ENCODE measurements at regions not wholly inside any gene's neighbourhood (a gene's known extent, or its start where the extent isn't known, plus 50 kb on each side); places are given as distances from the start of the nearest gene placed in this dataset.
A peak's percentile ranks its signal among the peaks of the same experiment; 100 is the strongest.

DNA sequence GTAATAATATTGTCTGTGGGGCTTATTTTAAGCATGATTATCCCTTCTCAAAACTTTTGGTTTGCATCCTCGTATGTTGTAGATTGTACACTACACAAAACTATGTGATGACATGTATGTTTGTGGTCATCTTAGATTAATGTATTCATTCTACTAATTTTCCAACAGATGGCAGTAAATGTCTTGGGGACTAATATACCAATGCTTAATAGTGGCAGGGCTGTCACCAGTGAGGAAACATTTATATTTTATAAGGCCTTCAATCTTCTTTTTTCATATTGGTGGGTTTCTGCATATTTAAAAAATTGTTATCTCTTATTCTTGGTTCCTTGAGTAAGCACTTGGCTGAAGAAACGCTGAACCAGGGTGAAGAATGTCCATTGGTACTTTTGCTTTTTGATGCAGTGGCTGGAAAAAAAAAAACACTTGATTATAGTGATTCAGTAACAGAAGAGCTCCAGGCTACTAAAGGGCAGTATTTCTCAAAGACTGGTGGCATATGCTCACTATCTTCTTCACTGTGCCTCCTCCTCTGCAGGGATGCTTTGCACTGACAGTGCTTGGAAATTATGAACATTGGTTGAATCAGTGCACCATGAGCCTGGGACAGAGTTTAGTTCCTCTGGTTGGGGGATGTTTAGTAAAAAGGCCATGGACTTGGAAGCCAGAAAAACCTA, 530.3 kb downstream of the RASEF start:
- no peak for TF ChIP-seq ZNF175 (tag by site-specific recombination; IDR thresholded peaks at IDR 0.05)
- TF ChIP-seq ZNF654 (tag by site-specific recombination; IDR thresholded peaks at IDR 0.05; ENCODE audit: low read depth): peak; percentile 45
- TF ChIP-seq SCRT2 (tag by site-specific recombination; IDR thresholded peaks at IDR 0.05): no peak
- no peak for TF ChIP-seq FEZF1 (tag by site-specific recombination; IDR thresholded peaks at IDR 0.05)
- TF ChIP-seq, protein P1, sequence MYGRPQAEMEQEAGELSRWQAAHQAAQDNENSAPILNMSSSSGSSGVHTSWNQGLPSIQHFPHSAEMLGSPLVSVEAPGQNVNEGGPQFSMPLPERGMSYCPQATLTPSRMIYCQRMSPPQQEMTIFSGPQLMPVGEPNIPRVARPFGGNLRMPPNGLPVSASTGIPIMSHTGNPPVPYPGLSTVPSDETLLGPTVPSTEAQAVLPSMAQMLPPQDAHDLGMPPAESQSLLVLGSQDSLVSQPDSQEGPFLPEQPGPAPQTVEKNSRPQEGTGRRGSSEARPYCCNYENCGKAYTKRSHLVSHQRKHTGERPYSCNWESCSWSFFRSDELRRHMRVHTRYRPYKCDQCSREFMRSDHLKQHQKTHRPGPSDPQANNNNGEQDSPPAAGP (tag by site-specific recombination; IDR thresholded peaks at IDR 0.05): no peak
- no peak for TF ChIP-seq BCL11B (tag by site-specific recombination; IDR thresholded peaks at IDR 0.05; ENCODE audit: low read depth)
- Histone ChIP-seq H3K36me3 (ENCODE audit: control insufficient read depth in 2 of 2, insufficient read depth in 1 of 2, low read length in 2 of 2) (no peaks in the 10 kb centered on the region), H3K27ac (ENCODE audit: extremely low read depth, low read depth, low read length) (no peak overlapping the region), H3K9me3 (ENCODE audit: control insufficient read depth, insufficient read depth, low read depth, low read length) (no peaks in the 10 kb centered on the region), H3K4me3 (ENCODE audit: low read depth, low read length) (no peak overlapping the region), H3K4me1 (ENCODE audit: control insufficient read depth, insufficient read depth, low read length) (no peaks in the 10 kb centered on the region)
- ChIA-PET CTCF (interaction anchor here (0.6 to 5.6 kb wide), 20 partner anchors 16 to 1854 kb away, joined by 3 to 83 read pairs (median 4); no protein-coding TSS in a partner anchor), POLR2A (interaction anchor here (1.8 kb wide), 1 partner anchor 43 kb away, joined by 5 read pairs; no protein-coding TSS in a partner anchor)

DNA sequence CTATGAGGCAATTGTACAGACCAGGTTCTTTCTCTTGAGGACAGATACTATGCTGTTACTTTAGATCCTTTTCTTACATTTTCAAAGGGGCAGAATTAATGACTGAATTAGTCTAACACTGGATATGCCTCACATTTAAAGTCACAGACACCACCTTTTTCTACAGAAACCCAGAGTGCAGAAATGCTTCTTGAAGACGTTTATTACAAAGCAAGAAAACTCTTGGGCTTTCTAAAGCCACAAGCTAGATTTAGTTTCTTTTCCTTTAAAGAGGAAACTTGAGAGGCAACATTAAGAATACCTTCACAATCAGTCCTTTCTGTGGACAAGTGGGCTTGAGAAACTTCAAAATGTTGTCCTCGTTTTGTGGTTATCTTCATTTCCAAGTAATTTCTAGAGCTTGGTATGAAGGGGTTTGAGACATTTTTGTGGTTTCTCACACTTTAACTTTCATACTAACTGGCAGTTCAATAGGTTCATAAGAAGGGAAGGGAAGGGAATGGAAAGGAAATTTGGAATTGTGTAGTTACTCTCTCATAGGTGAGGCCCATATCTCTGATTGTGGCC, 527.4 kb downstream of the RASEF start:
- Histone ChIP-seq H3K27ac (ENCODE audit: extremely low read depth, low read depth, low read length) (no peak overlapping the region), H3K36me3 (ENCODE audit: control insufficient read depth in 2 of 2, insufficient read depth in 1 of 2, low read length in 2 of 2) (no peaks in the 10 kb centered on the region), H3K9me3 (ENCODE audit: control insufficient read depth, insufficient read depth, low read depth, low read length) (no peaks in the 10 kb centered on the region), H3K4me3 (ENCODE audit: low read depth, low read length) (no peak overlapping the region), H3K4me1 (ENCODE audit: control insufficient read depth, insufficient read depth, low read length) (peaks cover 3% of the 10 kb centered on the region; the same call in 1 of the 2 replicates)
- ChIA-PET CTCF (interaction anchor here (0.7 to 5.6 kb wide), 3 partner anchors 46 to 1001 kb away, joined by 3 to 83 read pairs (median 6); no protein-coding TSS in a partner anchor), POLR2A (no interaction called here)
- no peak for TF ChIP-seq ZNF404 (tag by site-specific recombination; IDR thresholded peaks at IDR 0.05)
- no peak for TF ChIP-seq HOXD13 (CRISPR knock-in tag; IDR thresholded peaks at IDR 0.05; ENCODE audit: borderline replicate concordance)
- no peak for TF ChIP-seq GLIS2 (tag by site-specific recombination; IDR thresholded peaks at IDR 0.05)
- TF ChIP-seq ZNF558 (tag by site-specific recombination; IDR thresholded peaks at IDR 0.05): no peak
- TF ChIP-seq, protein P2, sequence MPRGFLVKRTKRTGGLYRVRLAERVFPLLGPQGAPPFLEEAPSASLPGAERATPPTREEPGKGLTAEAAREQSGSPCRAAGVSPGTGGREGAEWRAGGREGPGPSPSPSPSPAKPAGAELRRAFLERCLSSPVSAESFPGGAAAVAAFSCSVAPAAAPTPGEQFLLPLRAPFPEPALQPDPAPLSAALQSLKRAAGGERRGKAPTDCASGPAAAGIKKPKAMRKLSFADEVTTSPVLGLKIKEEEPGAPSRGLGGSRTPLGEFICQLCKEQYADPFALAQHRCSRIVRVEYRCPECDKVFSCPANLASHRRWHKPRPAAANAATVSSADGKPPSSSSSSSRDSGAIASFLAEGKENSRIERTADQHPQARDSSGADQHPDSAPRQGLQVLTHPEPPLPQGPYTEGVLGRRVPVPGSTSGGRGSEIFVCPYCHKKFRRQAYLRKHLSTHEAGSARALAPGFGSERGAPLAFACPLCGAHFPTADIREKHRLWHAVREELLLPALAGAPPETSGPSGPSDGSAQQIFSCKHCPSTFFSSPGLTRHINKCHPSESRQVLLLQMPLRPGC (tag by site-specific recombination; IDR thresholded peaks at IDR 0.05): no peak
- TF ChIP-seq OVOL3 (tag by site-specific recombination; IDR thresholded peaks at IDR 0.05): no peak
- TF ChIP-seq FEZF1 (tag by site-specific recombination; IDR thresholded peaks at IDR 0.05): no peak
- TF ChIP-seq ZNF837 (tag by site-specific recombination; IDR thresholded peaks at IDR 0.05): no peak
- no peak for TF ChIP-seq SCRT1 (tag by site-specific recombination; IDR thresholded peaks at IDR 0.05; ENCODE audit: borderline replicate concordance)
- TF ChIP-seq ZNF121 (tag by site-specific recombination; IDR thresholded peaks at IDR 0.05): no peak
- no peak for TF ChIP-seq ZNF266 (tag by site-specific recombination; IDR thresholded peaks at IDR 0.05; ENCODE audit: low read depth)
- TF ChIP-seq ZNF114 (tag by site-specific recombination; IDR thresholded peaks at IDR 0.05): no peak
- TF ChIP-seq ZNF335 (tag by site-specific recombination; conservative IDR thresholded peaks at IDR 0.05): no peak

DNA sequence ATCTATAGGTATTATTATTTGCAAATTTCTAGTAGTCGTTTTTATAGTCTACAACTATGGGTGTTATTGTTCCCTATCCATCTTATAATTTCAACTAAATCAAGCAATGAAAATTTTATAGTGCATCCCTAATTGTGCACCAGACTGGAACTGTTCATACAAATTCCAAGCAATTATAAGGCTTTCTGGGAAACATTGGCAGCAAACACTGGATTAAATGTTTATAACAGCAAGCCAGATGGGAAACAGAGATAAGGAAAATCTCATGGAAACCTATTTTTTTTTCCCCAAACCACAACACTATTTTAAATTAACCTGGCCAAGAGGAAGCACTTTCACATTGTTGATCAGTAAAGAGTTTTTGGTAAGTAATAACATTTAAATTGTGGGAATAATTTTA, 524.3 kb downstream of the RASEF start:
- H3K27ac ChIP-seq (ENCODE audit: extremely low read depth, low read depth, low read length): peak overlapping the region; percentile 12; the same call in 1 of the 2 replicates
- no peaks in the 10 kb centered on the region for H3K9me3 ChIP-seq (ENCODE audit: control insufficient read depth, insufficient read depth, low read depth, low read length)
- H3K4me1 ChIP-seq (ENCODE audit: control insufficient read depth, insufficient read depth, low read length): peaks cover 3% of the 10 kb centered on the region; the same call in 1 of the 2 replicates
- CTCF ChIA-PET: interaction anchor here (0.8 to 1.9 kb wide), 3 partner anchors 10 to 265 kb away, joined by 3 to 5 read pairs (median 3); no protein-coding TSS in a partner anchor
- no peaks in the 10 kb centered on the region for H3K36me3 ChIP-seq (ENCODE audit: control insufficient read depth in 2 of 2, insufficient read depth in 1 of 2, low read length in 2 of 2)
- POLR2A ChIA-PET: no interaction called here
- H3K4me3 ChIP-seq (ENCODE audit: low read depth, low read length): no peak overlapping the region
- TF ChIP-seq, protein P3, sequence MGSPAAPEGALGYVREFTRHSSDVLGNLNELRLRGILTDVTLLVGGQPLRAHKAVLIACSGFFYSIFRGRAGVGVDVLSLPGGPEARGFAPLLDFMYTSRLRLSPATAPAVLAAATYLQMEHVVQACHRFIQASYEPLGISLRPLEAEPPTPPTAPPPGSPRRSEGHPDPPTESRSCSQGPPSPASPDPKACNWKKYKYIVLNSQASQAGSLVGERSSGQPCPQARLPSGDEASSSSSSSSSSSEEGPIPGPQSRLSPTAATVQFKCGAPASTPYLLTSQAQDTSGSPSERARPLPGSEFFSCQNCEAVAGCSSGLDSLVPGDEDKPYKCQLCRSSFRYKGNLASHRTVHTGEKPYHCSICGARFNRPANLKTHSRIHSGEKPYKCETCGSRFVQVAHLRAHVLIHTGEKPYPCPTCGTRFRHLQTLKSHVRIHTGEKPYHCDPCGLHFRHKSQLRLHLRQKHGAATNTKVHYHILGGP (tag by site-specific recombination; IDR thresholded peaks at IDR 0.05): peak; percentile 33; the same call in 1 of the 2 replicates
- TF ChIP-seq ZBTB17 (tag by site-specific recombination; IDR thresholded peaks at IDR 0.05) (no peak), ZNF654 (tag by site-specific recombination; IDR thresholded peaks at IDR 0.05; ENCODE audit: low read depth) (no peak), ZNF530 (tag by site-specific recombination; IDR thresholded peaks at IDR 0.05; ENCODE audit: low read depth) (no peak), HOXD13 (CRISPR knock-in tag; IDR thresholded peaks at IDR 0.05; ENCODE audit: borderline replicate concordance) (peak; percentile 51; the same call in 1 of the 2 replicates), SP2 (tag by site-specific recombination; IDR thresholded peaks at IDR 0.05) (no peak), ZNF785 (tag by site-specific recombination; IDR thresholded peaks at IDR 0.05) (no peak), MYNN (tag by site-specific recombination; IDR thresholded peaks at IDR 0.05; ENCODE audit: borderline replicate concordance) (no peak)
- TF ChIP-seq, protein P4, sequence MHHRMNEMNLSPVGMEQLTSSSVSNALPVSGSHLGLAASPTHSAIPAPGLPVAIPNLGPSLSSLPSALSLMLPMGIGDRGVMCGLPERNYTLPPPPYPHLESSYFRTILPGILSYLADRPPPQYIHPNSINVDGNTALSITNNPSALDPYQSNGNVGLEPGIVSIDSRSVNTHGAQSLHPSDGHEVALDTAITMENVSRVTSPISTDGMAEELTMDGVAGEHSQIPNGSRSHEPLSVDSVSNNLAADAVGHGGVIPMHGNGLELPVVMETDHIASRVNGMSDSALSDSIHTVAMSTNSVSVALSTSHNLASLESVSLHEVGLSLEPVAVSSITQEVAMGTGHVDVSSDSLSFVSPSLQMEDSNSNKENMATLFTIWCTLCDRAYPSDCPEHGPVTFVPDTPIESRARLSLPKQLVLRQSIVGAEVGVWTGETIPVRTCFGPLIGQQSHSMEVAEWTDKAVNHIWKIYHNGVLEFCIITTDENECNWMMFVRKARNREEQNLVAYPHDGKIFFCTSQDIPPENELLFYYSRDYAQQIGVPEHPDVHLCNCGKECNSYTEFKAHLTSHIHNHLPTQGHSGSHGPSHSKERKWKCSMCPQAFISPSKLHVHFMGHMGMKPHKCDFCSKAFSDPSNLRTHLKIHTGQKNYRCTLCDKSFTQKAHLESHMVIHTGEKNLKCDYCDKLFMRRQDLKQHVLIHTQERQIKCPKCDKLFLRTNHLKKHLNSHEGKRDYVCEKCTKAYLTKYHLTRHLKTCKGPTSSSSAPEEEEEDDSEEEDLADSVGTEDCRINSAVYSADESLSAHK (tag by site-specific recombination; IDR thresholded peaks at IDR 0.05): peak; percentile 27; the same call in 1 of the 2 replicates
